Activated naive CD8-positive, alpha-beta T cell treated with anti-CD3 and anti-CD28 coated beads, Interleukin-2, amount 50 U/mL, for 24 hours (primary cell): ENCODE measurements at regions not wholly inside any gene's neighbourhood (a gene's known extent, or its start where the extent isn't known, plus 50 kb on each side); places are given as distances from the start of the nearest gene placed in this dataset.

Experiments
- ATAC-seq: fragments of 150-1000 bp; cut with Tn5 transposase; one replicate; pipeline ENCODE4 v1.10.0; 2021
- DNase-seq: peaks from one replicate; pipeline ENCODE4 v3.0.0; 2021
- H3K27ac Mint-ChIP-seq: one replicate; pipeline ENCODE4 v1.8.0; 2021; ENCODE audit warnings: mild to moderate bottlenecking, mixed read lengths
- H3K27me3 Mint-ChIP-seq: one replicate; pipeline ENCODE4 v1.8.0; 2021; ENCODE audit warnings: mixed read lengths
- H3K36me3 Mint-ChIP-seq: one replicate; pipeline ENCODE4 v1.8.0; 2021; ENCODE audit warnings: low read depth, mixed read lengths
- H3K4me1 Mint-ChIP-seq: one replicate; pipeline ENCODE4 v1.8.0; 2021; ENCODE audit warnings: mixed read lengths
- H3K4me3 Mint-ChIP-seq: one replicate; pipeline ENCODE4 v1.8.0; 2021; ENCODE audit warnings: mild to moderate bottlenecking, moderate library complexity, mixed read lengths
- H3K9me3 Mint-ChIP-seq: one replicate; pipeline ENCODE4 v1.8.0; 2021; ENCODE audit warnings: mixed read lengths

DNA sequence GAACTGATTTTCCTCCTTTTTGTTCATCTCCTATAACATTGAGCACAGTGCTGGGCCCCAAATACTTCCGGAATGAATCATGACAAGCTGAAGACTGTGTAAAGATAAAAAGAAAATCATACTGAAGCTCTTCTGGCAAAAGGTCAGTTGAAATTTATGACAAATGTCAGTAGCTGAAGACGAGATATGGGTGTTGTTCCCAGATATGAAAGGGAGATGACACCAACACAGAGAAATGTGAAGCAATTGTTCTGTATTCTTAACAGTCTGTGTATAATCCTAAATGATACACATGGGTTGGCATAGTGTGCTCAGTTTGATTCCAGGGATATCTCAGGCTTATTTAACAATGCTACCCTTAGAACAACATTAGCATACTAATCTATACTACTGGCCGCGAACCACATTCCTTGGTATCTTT, 170.5 kb upstream of the PITX2 start:
- H3K36me3 Mint-ChIP-seq = no peaks in the 10 kb centered on the region

DNA sequence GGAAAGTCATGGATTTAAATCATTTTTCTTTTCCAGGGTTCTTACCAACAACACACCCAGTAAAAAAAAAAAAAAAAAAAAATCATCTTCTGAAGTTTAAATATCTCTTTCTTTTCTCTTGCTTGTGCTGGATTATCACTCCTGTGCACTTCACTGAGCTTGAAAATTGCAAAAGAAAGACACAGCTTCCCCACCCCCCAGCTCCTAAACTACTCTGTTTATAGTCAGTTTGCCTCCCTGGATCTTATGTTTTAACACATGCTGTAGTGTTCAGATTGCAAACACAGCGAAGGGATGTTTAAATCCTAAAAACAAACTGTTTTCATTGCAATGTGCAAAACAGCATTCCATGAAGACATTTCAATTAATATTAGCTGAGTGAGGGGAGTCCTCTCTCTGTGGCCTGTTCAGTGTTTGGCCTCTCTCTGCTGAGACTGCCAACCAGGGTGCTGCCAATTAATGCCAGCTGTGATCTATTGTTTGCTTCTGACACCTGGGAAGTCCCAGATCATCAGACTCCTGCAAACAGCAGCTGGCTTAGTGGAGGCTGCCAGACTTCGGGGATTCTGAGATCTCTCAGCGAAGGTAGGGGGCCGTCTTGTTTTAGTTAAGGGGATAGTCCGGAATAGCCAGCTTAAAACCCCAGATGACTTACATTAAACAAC, 171.1 kb upstream of the PITX2 start:
- H3K27me3 Mint-ChIP-seq = peaks cover 2% of the 10 kb centered on the region

More for the DNA sequence above, 170.5 kb upstream of the PITX2 start:
- Mint-ChIP-seq H3K4me3 (no peak overlapping the region), H3K4me1 (no peaks in the 10 kb centered on the region), H3K27ac (no peak overlapping the region), H3K27me3 (peaks cover 3% of the 10 kb centered on the region), H3K9me3 (no peaks in the 10 kb centered on the region)
- DNase-seq (no peak), ATAC-seq (no peak)

DNA sequence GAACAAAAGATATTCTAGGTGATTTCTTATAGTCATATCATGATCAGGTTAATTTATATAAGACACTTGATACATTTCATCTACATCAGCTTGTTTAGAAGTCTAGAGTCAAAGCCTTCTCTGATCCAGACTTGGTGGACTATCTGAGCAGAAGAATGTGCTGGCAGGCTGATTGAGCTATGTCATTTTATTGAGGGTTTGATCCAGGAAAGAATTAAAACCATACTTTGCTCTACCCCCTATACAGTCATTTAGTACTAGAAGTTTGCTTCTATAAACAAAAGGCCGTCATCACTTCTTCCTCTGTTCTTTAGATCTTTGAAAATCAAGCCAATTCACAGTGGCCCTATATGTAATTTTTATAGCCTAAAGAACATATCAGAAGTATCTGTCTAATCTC, 173.1 kb upstream of the PITX2 start:
- Mint-ChIP-seq H3K27me3 (peaks cover 2% of the 10 kb centered on the region), H3K27ac (no peak overlapping the region), H3K36me3 (no peaks in the 10 kb centered on the region), H3K4me3 (no peak overlapping the region), H3K9me3 (no peaks in the 10 kb centered on the region), H3K4me1 (no peaks in the 10 kb centered on the region)
- no peak for DNase-seq
- ATAC-seq = no peak

More for the DNA sequence above, 171.1 kb upstream of the PITX2 start:
- H3K36me3 Mint-ChIP-seq = no peaks in the 10 kb centered on the region
- no peaks in the 10 kb centered on the region for H3K4me1 Mint-ChIP-seq
- H3K9me3 Mint-ChIP-seq = no peaks in the 10 kb centered on the region
- no peak overlapping the region for H3K4me3 Mint-ChIP-seq
- ATAC-seq (no peak), DNase-seq (no peak)
- H3K27ac Mint-ChIP-seq = no peak overlapping the region

DNA sequence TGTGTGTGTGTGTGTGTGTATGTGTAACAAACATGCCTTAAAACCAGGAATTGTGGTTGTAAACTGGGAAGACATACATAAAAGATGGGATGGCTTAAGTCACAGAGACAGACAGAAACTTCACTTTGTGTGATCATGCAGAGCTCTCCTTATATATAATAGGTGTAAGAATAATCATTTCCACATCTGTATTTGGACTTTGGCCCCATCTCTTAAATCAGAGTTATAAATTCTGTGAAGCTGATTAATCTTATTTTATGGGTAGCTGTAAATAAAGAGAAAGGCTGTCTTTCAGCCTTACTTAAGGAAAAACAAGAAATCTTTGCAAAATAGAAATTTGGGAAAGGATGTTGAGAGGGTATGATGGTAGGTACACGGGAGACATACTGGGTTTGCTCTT, 174.6 kb upstream of the PITX2 start:
- peaks cover 2% of the 10 kb centered on the region for H3K27me3 Mint-ChIP-seq
- DNase-seq (no peak), ATAC-seq (no peak)
- H3K9me3 Mint-ChIP-seq = no peaks in the 10 kb centered on the region
- H3K36me3 Mint-ChIP-seq = no peaks in the 10 kb centered on the region
- H3K4me3 Mint-ChIP-seq = no peak overlapping the region
- H3K4me1 Mint-ChIP-seq = no peaks in the 10 kb centered on the region
- H3K27ac Mint-ChIP-seq = no peak overlapping the region

DNA sequence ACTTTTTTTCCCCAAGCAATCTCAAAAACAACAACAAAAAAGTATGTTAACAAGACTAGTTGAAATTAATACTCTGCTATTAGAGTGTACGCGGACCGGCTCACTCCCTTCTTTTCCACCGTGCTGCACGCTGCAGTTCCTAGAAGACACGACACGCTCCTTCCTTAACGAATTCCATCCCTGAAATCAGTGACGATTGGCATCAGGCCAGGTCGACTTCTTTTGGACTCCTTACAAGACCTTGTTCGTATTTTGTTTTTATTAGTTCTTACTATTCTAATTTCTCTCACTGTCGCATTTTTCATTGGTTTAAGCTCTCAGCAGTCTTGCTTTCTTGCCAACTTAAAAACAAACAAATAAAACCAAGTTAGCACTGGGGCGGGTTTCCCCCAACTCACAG, 175.8 kb upstream of the PITX2 start:
- no peak overlapping the region for H3K4me3 Mint-ChIP-seq
- ATAC-seq = no peak
- H3K36me3 Mint-ChIP-seq = no peaks in the 10 kb centered on the region
- DNase-seq = no peak
- H3K4me1 Mint-ChIP-seq = no peaks in the 10 kb centered on the region
- no peaks in the 10 kb centered on the region for H3K9me3 Mint-ChIP-seq
- H3K27me3 Mint-ChIP-seq = peaks cover 2% of the 10 kb centered on the region
- no peak overlapping the region for H3K27ac Mint-ChIP-seq

DNA sequence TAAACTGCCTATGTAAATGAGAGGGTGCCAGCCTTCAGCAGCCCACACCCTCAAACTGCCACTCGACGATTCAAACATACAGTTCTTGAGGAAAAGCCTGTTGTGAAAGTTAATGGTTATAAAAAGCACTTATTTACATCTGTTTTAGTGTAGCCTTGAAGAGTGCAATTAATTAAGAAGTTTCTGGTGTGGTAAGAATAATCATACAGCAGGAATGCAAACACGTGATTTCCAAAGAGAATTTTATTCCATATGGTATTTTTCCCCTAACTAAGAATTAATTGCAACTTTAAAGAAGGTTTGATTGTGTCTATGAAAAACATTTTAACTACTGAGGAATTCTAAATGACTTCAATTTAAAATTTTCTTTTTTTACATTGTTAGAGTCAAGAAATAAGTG, 176.3 kb upstream of the PITX2 start:
- DNase-seq = no peak
- no peak overlapping the region for H3K4me3 Mint-ChIP-seq
- H3K27ac Mint-ChIP-seq = no peak overlapping the region
- H3K36me3 Mint-ChIP-seq = no peaks in the 10 kb centered on the region
- H3K9me3 Mint-ChIP-seq = no peaks in the 10 kb centered on the region
- peaks cover 2% of the 10 kb centered on the region for H3K27me3 Mint-ChIP-seq
- H3K4me1 Mint-ChIP-seq = no peaks in the 10 kb centered on the region
- ATAC-seq = no peak

DNA sequence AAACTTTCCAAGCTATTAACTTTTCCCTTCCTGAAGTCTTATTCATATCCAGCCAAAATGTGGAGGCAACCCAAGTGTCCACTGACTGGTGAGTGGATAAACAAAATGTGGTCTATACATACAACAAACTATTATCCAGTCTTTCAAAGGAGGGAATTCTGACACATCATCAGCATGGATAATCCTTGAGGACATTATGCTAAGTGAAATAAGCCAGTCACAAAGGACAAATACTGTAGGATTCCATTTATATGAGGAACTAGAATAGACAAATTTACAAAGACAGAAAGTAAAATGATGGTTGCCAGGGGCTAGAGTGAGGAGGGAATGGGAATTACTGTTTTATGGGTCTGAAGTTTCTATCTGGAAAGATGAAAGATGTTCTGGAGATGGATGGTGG, 178.7 kb upstream of the PITX2 start:
- Mint-ChIP-seq H3K27me3 (peaks cover 2% of the 10 kb centered on the region), H3K27ac (no peak overlapping the region), H3K4me3 (no peak overlapping the region), H3K36me3 (no peaks in the 10 kb centered on the region), H3K4me1 (no peaks in the 10 kb centered on the region), H3K9me3 (no peaks in the 10 kb centered on the region)
- ATAC-seq (no peak), DNase-seq (no peak)

DNA sequence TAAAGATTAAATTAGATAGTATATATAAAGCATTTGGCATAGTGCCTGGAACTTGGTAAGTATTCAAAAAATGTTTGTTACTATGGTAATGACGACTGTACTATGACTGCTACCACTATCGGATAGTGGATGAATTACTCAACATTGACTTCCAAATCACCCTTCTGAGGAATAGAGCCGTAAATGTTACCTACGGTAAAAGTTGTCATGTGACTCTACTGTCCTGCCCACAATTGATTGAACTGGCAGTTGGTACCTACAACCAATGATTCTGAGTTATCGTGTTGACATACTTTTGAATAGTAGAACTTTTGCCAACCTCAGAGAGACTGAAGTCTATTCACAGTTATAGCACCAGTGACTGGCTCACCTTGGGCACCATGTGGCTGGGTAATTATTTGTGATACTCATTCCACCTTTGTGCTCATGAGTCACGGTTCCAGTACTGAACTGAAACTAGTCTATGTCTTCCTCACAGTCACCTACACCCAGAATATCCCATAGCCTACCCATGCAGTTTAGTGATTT, 185.5 kb upstream of the PITX2 start:
- ATAC-seq = no peak
- H3K9me3 Mint-ChIP-seq = peaks cover 4% of the 10 kb centered on the region
- H3K4me1 Mint-ChIP-seq = no peaks in the 10 kb centered on the region
- no peak overlapping the region for H3K4me3 Mint-ChIP-seq
- no peaks in the 10 kb centered on the region for H3K36me3 Mint-ChIP-seq
- no peaks in the 10 kb centered on the region for H3K27me3 Mint-ChIP-seq
- no peak for DNase-seq
- no peak overlapping the region for H3K27ac Mint-ChIP-seq

DNA sequence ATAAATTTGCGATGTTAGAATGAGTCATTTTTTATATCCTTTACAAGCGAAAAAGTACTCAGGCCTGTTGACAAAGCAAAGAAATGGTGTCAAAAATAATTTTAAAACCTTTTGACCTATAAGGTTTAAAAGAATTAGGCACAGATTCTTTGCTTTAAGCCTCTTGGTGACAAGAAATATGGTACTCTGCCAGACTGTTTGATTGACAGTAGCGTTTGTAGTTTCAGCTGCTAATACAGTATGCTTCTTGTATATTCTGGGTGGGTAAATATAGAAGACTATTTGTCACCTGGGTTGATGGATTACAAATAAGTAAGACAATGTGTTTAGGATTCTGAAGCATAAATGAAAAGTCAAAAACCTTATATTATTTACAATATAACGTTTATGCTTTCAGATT, 193.1 kb upstream of the PITX2 start:
- H3K4me3 Mint-ChIP-seq = no peak overlapping the region
- H3K27ac Mint-ChIP-seq = no peak overlapping the region
- H3K9me3 Mint-ChIP-seq = peaks cover 4% of the 10 kb centered on the region
- no peaks in the 10 kb centered on the region for H3K27me3 Mint-ChIP-seq
- H3K36me3 Mint-ChIP-seq = no peaks in the 10 kb centered on the region
- DNase-seq (no peak), ATAC-seq (no peak)
- no peaks in the 10 kb centered on the region for H3K4me1 Mint-ChIP-seq

DNA sequence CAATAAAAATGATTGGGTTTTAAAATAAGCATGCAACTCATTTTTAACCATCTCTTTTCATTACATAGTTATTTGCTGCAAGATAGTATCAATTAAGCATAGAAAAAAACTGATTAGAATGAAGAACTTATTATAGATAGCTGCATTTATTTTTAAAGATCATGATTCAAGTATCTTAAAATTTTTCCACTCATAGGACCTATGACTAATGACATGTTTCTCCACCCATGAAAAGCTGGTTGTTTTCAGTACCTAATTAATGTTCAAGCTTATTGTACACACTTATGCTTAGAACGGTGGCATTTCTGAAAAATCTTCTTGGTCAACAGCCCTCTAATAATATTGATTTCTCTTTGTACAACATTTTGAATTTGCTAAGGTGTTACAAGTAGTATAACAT, 193.5 kb upstream of the PITX2 start:
- no peaks in the 10 kb centered on the region for H3K36me3 Mint-ChIP-seq
- ATAC-seq = no peak
- H3K27ac Mint-ChIP-seq = no peak overlapping the region
- no peaks in the 10 kb centered on the region for H3K27me3 Mint-ChIP-seq
- DNase-seq = no peak
- peaks cover 4% of the 10 kb centered on the region for H3K9me3 Mint-ChIP-seq
- H3K4me3 Mint-ChIP-seq = no peak overlapping the region
- no peaks in the 10 kb centered on the region for H3K4me1 Mint-ChIP-seq

DNA sequence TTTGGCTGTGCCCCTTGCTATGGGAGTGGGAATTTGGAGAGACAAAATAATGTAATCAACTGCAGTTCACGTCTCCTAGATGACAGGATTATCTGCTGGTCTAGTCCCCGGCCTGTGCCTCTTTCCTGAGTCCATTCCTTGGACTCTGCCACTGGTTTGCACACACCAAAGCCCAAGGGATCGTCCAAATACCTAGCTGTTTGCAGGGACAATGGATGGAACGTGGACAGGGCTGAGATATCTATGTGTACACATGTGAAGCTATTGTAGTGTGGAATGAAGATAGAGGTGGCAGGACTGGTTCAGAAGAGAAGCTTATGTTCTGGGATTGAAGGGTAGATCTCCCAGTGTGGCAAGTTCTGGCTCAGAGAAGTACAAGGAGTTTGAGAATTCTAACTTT, 198.3 kb upstream of the PITX2 start:
- DNase-seq (no peak), ATAC-seq (no peak)
- Mint-ChIP-seq H3K4me3 (no peak overlapping the region), H3K27me3 (no peaks in the 10 kb centered on the region), H3K36me3 (no peaks in the 10 kb centered on the region), H3K9me3 (no peaks in the 10 kb centered on the region), H3K27ac (no peak overlapping the region), H3K4me1 (no peaks in the 10 kb centered on the region)

DNA sequence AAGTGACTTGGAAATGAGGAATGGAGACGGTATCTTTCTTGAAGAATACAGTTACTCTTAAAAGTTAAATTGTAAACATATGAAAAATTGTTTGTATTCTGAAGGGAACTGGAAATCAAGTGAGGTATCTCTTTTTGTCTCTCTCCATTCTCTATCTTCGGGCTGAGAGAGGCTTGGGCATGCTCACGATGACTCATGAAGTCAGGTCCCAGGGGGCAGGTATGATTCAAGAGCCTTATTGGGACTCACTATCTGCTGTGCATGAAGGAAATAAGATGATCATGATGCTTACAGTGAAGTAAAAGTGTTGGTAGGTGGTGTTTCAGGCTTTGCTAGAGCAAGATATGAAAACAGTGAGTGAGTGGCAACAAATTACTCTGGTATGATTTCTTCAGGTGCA, 200.4 kb upstream of the PITX2 start:
- DNase-seq (no peak), ATAC-seq (no peak)
- H3K4me1 Mint-ChIP-seq = no peaks in the 10 kb centered on the region
- no peaks in the 10 kb centered on the region for H3K9me3 Mint-ChIP-seq
- H3K27ac Mint-ChIP-seq = no peak overlapping the region
- no peak overlapping the region for H3K4me3 Mint-ChIP-seq
- H3K36me3 Mint-ChIP-seq = no peaks in the 10 kb centered on the region
- no peaks in the 10 kb centered on the region for H3K27me3 Mint-ChIP-seq

DNA sequence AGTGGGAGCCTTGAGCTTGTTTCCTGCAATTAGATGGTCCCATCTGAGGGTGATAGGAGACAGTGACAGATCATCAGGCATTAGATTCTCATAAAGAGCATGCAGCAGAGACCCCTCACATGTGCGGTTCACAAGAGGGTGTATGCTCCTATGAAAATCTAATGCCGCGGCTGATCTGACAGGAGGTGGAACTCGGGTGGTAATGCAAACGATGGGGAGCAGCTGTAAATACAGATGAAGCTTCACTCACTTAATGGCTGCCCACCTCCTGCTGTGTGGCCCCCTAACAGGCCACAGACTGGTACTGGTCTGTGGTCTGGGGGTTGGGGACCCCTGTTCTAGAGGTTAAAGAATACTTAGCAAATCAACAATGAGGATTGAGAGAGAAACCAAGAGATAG, 201.5 kb upstream of the PITX2 start:
- Mint-ChIP-seq H3K36me3 (no peaks in the 10 kb centered on the region), H3K27me3 (no peaks in the 10 kb centered on the region), H3K4me3 (no peak overlapping the region), H3K27ac (no peak overlapping the region), H3K9me3 (no peaks in the 10 kb centered on the region), H3K4me1 (no peaks in the 10 kb centered on the region)
- DNase-seq (no peak), ATAC-seq (no peak)

DNA sequence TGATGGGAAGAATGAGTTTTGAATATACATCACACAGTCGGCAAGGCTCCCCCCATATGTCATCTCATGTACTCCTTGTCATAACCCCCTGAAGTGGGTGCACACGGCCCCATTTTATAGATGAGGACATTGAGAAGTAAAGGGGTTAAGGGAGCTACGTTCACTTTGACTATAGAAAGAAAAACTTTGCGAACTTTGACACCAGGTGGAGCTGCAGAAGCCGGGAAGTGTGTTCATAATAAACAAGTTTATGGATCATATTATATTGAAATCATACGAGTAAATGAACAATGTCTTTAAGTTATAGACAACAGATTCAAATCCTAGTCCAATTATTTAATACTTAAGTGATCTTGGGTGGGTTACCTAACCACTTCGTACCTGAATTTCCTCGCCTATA, 203.8 kb upstream of the PITX2 start:
- Mint-ChIP-seq H3K36me3 (no peaks in the 10 kb centered on the region), H3K4me1 (no peaks in the 10 kb centered on the region), H3K27me3 (no peaks in the 10 kb centered on the region), H3K27ac (no peak overlapping the region), H3K9me3 (no peaks in the 10 kb centered on the region), H3K4me3 (no peak overlapping the region)
- DNase-seq (no peak), ATAC-seq (no peak)

DNA sequence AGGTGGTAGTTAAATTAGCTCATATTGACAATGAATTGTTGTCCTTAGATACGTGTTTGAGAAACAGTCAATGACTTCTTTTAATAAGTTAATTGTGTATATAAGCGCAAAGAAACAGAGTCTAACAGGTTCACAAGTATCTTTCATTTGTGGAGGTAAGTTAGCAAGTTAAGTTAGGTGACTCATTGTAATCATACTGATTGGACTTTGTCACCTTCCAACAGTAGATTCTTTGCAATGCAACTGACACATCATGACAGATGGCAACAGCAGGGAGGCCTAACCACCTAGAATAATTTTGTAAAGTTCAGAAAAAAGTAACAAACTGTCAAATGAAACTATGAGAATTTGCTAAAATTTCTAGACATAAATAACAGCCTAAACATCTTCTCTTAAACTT, 207.6 kb upstream of the PITX2 start:
- Mint-ChIP-seq H3K4me1 (no peaks in the 10 kb centered on the region), H3K4me3 (no peak overlapping the region)

DNA sequence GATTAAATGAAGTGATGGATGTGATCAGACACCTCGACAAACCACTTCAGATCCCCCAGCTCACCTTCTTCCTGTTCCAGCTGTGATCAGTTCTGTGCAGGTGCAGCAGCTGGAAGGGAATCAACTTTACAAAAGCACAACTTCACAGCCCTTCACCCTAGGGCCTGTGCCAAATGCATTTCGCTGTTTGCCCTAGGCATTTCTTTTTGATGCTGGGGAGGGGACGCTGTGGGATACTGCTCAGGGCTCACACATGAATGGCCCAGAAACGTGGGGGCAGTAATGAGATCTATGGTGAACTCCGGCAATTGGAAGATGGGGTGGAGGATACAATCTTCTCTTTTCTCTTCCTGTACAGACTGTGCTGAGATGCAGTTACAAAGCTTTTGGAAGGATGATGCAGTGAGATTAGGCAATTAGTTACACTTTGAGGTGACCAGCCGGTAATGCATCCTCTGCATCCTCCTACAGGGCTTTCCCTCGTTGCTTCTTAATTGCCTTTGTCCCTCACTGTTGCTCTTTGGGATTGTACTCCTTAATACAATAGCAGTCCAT, 215.1 kb upstream of the PITX2 start:
- no peaks in the 10 kb centered on the region for H3K27me3 Mint-ChIP-seq
- no peak overlapping the region for H3K27ac Mint-ChIP-seq
- no peaks in the 10 kb centered on the region for H3K36me3 Mint-ChIP-seq
- ATAC-seq (no peak), DNase-seq (no peak)
- H3K4me1 Mint-ChIP-seq = no peaks in the 10 kb centered on the region
- H3K4me3 Mint-ChIP-seq = no peak overlapping the region
- no peaks in the 10 kb centered on the region for H3K9me3 Mint-ChIP-seq

More for the DNA sequence above, 207.6 kb upstream of the PITX2 start:
- Mint-ChIP-seq H3K27me3 (no peaks in the 10 kb centered on the region), H3K36me3 (no peaks in the 10 kb centered on the region), H3K27ac (no peak overlapping the region), H3K9me3 (no peaks in the 10 kb centered on the region)
- DNase-seq = no peak
- no peak for ATAC-seq
